Esophagus squamous epithelium (tissue), 5 donors: ENCODE measurements at regions not wholly inside any gene's neighbourhood (a gene's known extent, or its start where the extent isn't known, plus 50 kb on each side); places are given as distances from the start of the nearest gene placed in this dataset.

Experiments used
- DNase-seq: peaks from one replicate; lab custom pipeline; 2025; lab: John Stamatoyannopoulos, UW
- H3K27ac ChIP-seq, 4 donors: fragments of 200-600 bp; sonication (generic); one replicate each; pipeline ENCODE4 v1.5.1; 2016 to 2019; ENCODE audit warnings: mild to moderate bottlenecking in 1 of 4
- H3K27me3 ChIP-seq, 4 donors: fragments of 200-600 bp; sonication (generic); 1 replicate in 3 of 4; 2 replicates in 1 of 4; pipeline versions ENCODE4 v1.5.1 to v1.6.0; 2017 to 2021; ENCODE audit warnings: antibody characterized with exemption in 1 of 4
- H3K36me3 ChIP-seq, 3 donors: fragments of 200-600 bp; sonication (generic); one replicate each; pipeline ENCODE4 v1.5.1; 2016 to 2019
- H3K4me1 ChIP-seq, 3 donors: fragments of 200-600 bp; sonication (generic); one replicate each; pipeline ENCODE4 v1.5.1; 2017 to 2019
- H3K4me3 ChIP-seq, 4 donors: fragments of 200-600 bp; sonication (generic); 1 replicate in 3 of 4; 2 replicates in 1 of 4; pipeline ENCODE4 v1.5.1; 2016 to 2019; ENCODE audit warnings: mild to moderate bottlenecking in 2 of 4, moderate library complexity in 1 of 4
- H3K9me3 ChIP-seq, 3 donors: fragments of 200-600 bp; sonication (generic); one replicate each; pipeline ENCODE4 v1.5.1; 2016 to 2019
- CTCF ChIP-seq, 6 experiments: fragments of 450-650 bp in 4 of 6; fragments of 200-600 bp in 2 of 6; sonication (generic) in 2 of 6; IDR thresholded peaks; one replicate each; pipeline ENCODE4 v1.5.1; 2016 to 2019; ENCODE audit warnings: antibody characterized with exemption in 6 of 6, mild to moderate bottlenecking in 4 of 6, moderate library complexity in 4 of 6
- POLR2A ChIP-seq, 4 donors: fragments of 450-650 bp; IDR thresholded peaks; one replicate each; pipeline ENCODE4 v1.6.1; 2017; ENCODE audit warnings: antibody characterized with exemption in 4 of 4, mild to moderate bottlenecking in 4 of 4, moderate library complexity in 3 of 4
- WGBS, 2 donors: methylation state at CpG; one replicate each; pipeline ENCODE4 v1.1.5; 2018; 5-methylcytosine and 5-hydroxymethylcytosine counted together
- intact Hi-C: fragments of 100-400 bp; cut with DNase I; formaldehyde crosslinking; loops from one replicate; pipeline ENCODE4 v1.15.0; 2022
- donor health status: DM: yes; HTN: yes; CAD: no.

DNA sequence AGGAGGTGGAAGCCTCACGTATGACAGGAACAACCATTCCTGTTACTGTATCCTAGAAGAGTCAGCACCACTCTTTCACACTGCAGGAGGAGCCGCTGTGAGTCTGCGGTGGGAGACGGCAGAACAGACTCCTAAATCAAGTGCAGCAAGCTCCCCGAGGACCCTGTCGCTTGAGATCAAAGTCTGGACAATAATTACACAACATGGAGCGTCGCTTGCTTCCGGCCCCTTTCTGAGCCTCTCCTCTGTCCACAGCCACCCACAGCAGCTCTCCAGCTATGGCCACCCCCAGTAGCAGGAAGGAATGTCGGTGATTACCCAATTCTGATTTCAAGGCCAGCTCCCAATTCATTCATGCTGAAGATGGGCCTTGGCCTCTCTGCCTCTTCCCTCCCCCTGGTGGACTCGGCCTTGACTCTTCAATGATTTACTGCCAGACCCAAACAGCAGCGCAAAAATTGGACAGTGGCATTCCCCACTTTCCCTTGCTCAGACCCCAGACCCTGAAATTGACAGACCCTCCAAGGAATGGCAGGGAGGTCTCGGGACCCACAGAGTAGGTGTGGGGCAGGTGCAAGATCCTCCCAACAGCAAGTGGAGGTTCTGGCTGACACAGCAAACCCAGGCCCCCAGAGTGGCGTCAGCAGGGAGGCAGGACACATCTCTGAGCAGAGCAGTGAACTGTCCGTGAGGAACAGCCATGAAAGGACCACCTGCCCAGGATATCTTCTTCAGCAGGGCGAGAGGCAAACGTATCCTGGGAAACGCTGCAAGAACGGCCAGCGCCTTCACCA, 272.7 kb upstream of the DIO3 start:
- intact Hi-C loops, result no loop called here
- Histone ChIP-seq H3K27ac (no peak overlapping the region), H3K4me3 (no peak overlapping the region), H3K9me3 (no peaks in the 10 kb centered on the region), H3K36me3 (no peaks in the 10 kb centered on the region), H3K27me3 (no peaks in the 10 kb centered on the region), H3K4me1 (no peaks in the 10 kb centered on the region)
- DNase-seq, result no peak
- TF ChIP-seq POLR2A (IDR thresholded peaks at IDR 0.05) (no peak), CTCF (IDR thresholded peaks at IDR 0.05) (no peak)
- WGBS, 2 donors, result 67 to 78% methylated on average over 12 to 13 of the region's 20 CpGs

GRCh38 chr14:101289230-101289690, 272.0 kb upstream of the DIO3 start:
- intact Hi-C loops, result no loop called here
- Histone ChIP-seq H3K9me3 (no peaks in the 10 kb centered on the region), H3K27me3 (no peaks in the 10 kb centered on the region), H3K36me3 (no peaks in the 10 kb centered on the region), H3K4me3 (no peak overlapping the region), H3K27ac (no peak overlapping the region), H3K4me1 (no peaks in the 10 kb centered on the region)
- TF ChIP-seq CTCF (IDR thresholded peaks at IDR 0.05) (no peak), POLR2A (IDR thresholded peaks at IDR 0.05) (no peak)
- WGBS, 2 donors, result 67 to 72% methylated on average over 12 to 13 of the region's 13 CpGs
- no peak for DNase-seq

GRCh38 chr14:101289911-101290310, 271.4 kb upstream of the DIO3 start:
- no peaks in the 10 kb centered on the region for H3K27me3 ChIP-seq
- 72 to 83% methylated on average over 3 to 7 of the region's 7 CpGs for WGBS, 2 donors
- H3K4me3 ChIP-seq, result no peak overlapping the region
- H3K4me1 ChIP-seq, result no peaks in the 10 kb centered on the region
- intact Hi-C loops, result no loop called here
- H3K36me3 ChIP-seq, result no peaks in the 10 kb centered on the region
- no peaks in the 10 kb centered on the region for H3K9me3 ChIP-seq
- no peak for DNase-seq
- no peak overlapping the region for H3K27ac ChIP-seq
- TF ChIP-seq CTCF (IDR thresholded peaks at IDR 0.05), result no peak
- no peak for TF ChIP-seq POLR2A (IDR thresholded peaks at IDR 0.05)

DNA sequence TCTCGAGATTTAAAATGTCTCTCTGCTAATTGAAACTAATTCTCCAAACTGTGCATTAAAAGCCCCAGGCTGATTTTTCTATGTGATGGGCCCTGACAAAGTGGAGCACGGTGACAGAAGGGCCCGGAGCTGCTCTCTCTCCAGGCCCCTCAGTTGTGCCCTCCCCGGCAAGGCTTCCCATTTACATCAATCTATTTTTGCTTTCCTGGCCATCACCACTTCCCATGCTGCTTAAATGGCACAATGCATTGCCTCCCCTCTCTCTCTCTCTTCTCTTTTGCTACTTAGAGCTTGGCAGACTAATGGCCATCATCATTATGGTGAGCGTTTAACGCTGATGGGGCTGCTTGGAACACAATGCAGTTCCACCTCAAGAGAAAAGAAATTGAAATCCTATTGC, 270.7 kb upstream of the DIO3 start:
- intact Hi-C loops, result no loop called here
- Histone ChIP-seq H3K4me1 (no peaks in the 10 kb centered on the region), H3K4me3 (no peak overlapping the region), H3K27me3 (no peaks in the 10 kb centered on the region), H3K36me3 (no peaks in the 10 kb centered on the region), H3K9me3 (no peaks in the 10 kb centered on the region), H3K27ac (no peak overlapping the region)
- WGBS, 2 donors, result 83 to 90% methylated on average over 5 to 6 of the region's 6 CpGs
- DNase-seq, result no peak
- no peak for TF ChIP-seq CTCF (IDR thresholded peaks at IDR 0.05)
- TF ChIP-seq POLR2A (IDR thresholded peaks at IDR 0.05), result no peak

DNA sequence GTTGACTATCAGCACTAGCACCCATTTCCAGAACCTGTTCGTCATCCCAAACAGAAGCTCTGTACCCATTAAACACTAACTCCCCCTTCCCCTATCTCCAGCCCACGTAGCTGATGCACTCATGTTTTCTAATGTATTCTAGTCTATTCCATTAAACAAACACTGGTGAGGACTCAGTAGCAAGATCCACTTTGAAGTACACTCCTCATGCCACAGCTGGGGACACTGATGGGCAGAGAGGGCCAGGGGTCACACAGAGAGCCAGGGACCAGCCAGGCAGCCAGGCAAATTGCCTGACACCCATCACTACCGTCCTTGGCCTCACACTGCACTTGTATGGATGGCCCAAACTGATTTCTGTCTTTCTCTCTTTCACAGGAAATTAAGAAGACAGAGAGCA, 269.9 kb upstream of the DIO3 start:
- Histone ChIP-seq H3K27ac (no peak overlapping the region), H3K27me3 (no peaks in the 10 kb centered on the region), H3K4me3 (no peak overlapping the region), H3K36me3 (no peaks in the 10 kb centered on the region), H3K9me3 (peaks cover 0 to under 1% (median 0%) of the 10 kb centered on the region in 3 donors), H3K4me1 (no peaks in the 10 kb centered on the region)
- WGBS, 2 donors, result 54 to 55% methylated on average over 3 of the region's 3 CpGs
- TF ChIP-seq POLR2A (IDR thresholded peaks at IDR 0.05) (no peak), CTCF (IDR thresholded peaks at IDR 0.05) (no peak)
- no peak for DNase-seq
- intact Hi-C loops, result no loop called here
